HG02642 (cell line): ENCODE measurements at regions not wholly inside any gene's neighbourhood (a gene's known extent, or its start where the extent isn't known, plus 50 kb on each side); places are given as distances from the start of the nearest gene placed in this dataset.

Source experiments
- ATAC-seq: cut with Tn5 transposase; IDR thresholded peaks from one replicate; pipeline ENCODE4 v1.9.1; 2021; ENCODE audit warnings: mild to moderate bottlenecking; ENCODE audit not compliant: unreplicated experiment, poor library complexity

DNA sequence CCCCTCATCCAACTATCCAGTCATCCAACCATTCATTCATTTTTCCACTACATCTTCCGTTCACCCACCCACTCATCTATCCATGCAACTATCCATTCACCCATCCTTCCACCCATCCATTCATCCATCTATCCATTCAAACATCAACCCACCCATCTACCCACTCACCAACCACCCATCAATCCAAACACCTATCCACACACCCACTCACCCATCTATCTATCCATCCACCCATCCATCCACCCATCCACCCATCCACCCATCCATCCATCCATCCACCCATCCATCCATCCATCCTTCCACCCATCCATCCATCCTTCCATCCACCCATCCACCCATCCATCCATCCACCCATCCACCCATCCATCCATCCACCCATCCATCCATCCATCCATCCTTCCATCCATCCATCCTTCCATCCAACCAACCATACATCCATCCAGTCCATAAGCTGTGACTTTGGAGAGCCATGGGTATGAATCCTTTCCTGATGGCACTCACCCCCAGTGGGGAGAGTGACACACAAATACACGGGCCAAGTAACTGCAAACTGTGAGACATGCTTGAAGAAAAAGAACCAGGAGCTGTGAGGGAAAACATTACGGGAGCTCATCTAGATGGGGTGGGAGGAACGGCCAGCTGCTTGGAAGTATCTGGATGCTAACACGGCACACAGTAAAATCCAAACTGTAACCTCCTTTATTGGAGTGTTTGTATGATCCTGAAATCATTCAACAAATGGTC is 100.0 kb upstream of the TNRC6C start:
- ATAC-seq: no peak

DNA sequence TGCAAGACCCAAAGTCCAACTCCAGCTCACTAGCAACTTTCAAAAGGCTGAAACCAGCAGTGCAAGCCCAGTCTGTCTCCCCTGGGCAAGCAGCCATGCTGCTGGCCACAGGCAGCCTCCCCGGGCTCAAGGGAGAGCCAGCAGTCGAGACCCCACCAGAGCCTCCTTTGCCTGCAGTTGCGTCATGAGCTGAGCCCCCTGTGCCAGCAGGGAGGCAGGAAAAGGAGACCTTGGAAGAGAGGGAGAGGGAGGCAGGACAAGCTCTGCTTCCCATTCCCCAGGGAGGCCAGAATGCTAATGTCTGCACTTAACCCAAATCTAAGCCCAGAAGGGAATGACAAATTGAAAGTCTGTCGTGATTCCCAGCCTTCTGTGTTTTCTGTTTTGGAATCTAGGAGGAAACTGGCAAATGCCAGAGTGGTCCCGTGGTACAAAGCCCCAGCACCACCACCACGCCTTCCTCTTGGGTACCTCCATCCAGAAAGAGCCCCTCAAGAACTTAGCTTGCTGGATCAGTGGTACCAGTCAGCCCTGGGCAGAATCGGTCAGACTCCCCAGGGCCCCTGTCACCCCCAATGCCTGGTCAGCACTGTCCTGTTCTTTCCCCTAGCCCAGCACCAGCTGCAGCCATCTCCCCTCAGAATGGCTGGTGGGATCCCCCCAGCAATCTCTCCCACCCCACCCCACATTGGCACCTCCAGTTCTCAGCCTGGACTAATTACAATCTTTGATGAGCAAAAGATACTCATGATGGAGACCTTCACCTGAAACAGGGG is 99.3 kb upstream of the TNRC6C start:
- no peak for ATAC-seq

DNA sequence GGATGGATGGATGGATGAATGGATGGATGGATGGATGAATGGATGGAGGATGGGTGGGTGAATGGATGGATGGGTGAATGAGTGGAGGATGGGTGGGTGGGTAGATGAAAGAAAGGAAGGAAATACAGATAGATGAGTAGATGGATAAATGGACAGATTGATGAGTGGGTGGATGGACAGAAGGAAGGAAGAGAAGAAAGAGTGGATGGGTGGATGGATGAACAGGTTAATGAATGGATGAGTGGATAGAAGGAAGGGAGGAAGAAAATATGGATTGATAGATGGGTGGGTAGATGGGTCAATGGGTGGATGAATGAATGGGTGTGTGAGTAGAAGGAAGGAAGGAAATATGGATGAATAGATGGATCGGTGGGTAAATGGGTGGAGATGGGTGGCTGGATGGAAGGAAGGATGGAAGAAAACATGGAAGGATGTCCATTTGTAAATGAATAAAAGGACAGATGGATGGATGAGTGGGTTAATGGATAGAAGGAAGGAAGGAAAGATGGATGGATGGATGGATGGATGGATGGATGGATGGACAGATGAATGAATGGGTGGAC is 97.3 kb upstream of the TNRC6C start:
- no peak for ATAC-seq

DNA sequence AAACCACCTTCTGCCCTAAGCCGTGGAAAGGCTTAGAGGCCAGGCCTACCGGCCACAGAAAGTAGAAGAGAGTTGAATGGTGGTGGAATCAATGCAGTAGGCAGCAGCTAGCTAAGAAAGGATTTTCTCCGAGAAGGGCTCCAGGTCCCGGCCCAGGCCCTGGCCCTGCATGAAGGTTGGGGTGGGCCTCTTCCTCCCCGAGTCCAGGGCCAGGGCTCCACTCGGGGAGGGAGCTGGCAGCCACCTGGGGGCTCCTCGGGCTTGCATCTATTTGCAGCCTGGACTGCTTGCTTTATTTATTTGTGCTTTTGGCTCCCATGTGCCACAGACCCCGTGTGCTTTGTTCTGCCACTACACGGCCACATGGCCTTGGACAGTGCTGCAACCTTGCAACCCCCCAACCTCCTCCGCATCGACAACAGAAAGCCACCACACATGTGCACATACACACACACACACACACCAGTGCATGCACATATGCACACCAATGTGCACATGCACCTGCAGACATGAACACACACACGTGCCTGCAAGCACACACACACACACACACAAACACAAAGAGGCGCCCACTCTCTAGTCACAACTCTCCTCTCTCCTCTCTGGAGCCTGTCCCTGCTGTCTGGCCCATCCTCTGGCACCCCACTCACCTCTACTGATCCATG is 96.4 kb upstream of the TNRC6C start:
- ATAC-seq: no peak

DNA sequence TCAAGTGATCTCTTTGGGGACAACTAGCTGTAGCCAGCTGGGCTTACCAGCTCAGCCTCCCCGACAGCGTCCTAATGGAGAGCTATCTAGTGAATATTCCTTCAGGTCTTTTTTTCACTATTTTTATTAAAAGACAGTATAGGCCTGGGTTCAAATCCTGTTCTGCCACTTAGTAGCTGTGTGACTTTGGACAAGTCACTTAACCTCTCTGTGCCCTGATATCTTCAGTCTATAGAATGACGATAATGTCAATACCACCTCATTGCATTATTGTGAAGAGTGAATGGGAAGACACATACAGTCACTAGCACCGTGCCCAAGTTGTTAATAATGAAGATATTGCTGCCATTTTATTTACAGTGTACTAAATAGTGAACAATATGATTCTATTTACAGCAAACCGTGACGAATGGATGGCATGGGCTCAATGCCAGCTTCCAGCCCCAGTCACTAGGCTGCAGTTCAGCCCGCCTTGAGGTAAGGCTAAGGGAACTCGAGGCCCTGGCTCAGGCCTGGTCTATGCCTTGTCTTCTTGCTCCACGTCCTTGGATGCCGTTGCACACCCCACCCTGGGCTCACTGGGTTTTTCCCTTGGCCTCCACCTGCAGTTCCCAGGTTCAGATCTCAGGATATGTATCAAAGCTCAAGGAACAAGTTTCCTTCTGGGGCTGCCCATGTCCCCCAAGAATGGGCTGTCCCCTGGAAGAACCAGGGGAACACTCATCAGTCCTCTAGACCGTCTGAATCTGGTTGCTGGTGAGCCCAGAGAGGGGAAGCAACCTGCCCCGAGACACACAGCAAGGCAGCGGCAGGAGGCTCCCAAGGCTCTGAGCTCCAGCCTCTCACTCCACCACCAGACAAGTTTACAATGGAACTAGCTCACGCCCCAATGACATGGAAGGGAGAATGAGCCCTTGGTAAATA is 95.4 kb upstream of the TNRC6C start:
- ATAC-seq: no peak

DNA sequence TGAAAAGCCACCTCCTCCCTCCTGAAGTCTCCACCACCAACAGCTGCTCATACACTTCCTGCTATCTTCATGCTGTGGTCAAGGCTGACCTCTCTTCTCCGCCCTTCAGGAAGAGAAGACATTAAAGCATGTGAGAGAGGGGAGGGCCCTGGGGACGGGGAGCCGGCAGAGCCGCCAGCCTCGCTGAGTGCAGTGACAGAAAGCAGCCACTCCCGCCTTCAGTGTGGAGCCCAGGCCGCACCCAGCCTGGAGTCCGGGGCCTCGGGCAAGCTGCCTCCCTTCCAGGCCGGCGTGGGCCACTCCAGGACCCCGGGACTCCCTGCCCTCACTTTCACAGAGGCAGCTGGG is 94.7 kb upstream of the TNRC6C start:
- ATAC-seq: no peak

DNA sequence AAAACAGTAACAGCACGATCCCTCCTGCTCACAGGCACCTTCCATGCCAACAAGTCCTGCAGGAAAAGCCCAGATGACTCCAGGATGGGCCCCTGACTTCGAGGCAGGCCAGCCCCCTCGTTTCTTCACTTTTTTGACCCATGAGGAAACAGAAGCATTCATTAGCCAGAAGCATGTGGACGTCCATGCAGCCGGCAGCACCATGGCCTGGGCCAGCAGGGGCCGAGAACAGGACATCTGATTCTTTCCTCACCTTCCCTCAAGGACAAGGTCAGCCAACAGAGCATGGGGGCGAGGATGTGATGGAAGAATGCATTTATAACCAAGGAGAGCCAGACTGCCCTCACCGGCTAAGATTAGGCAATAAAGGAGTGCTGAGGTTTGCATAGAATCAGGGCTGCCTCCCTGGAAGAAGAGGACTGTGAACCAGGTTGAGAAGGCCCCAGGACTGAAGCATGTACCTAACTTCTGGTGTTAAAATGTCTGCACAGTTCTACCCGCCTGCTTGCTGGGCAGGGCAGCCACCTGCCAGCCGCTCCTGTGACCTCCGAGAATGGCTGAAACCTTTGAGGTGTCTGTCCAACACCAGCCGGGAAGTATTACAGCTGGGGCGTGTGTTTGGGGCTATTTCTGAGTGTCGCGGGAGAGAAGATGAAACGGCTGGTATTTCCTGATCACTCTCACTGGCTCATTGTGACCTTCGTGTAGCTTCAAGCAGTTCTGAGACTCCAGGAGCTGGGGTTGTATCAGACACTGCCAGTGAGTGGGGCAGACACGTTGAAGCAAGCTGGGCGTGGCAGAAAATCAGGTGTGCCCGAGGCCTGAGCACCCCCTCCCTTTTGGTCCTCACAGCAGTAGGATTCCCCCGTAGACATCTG is 94.0 kb upstream of the TNRC6C start:
- no peak for ATAC-seq

DNA sequence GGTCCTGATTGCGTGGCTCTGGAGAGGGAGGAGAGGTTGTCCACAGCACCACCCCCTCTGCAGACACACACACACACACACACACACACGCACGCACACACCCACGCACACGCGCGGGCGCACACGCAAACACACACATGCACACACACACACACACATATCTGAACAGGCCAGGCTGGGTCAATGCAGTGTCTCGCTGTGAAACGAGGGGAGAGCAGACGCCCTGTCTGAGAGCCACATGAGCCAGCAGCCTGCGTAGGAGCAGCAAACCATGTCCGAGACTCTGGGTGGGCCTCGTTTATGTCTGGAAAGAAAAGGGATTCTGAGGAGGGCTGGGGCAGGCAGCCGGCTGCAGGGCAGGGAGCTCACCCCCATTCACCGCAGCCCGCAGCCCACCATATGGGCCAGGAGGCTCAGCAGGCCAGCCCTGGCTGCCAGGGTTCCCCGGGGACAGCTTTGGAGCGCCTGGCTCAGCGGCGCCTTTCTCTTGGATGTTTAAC is 93.3 kb upstream of the TNRC6C start:
- no peak for ATAC-seq

DNA sequence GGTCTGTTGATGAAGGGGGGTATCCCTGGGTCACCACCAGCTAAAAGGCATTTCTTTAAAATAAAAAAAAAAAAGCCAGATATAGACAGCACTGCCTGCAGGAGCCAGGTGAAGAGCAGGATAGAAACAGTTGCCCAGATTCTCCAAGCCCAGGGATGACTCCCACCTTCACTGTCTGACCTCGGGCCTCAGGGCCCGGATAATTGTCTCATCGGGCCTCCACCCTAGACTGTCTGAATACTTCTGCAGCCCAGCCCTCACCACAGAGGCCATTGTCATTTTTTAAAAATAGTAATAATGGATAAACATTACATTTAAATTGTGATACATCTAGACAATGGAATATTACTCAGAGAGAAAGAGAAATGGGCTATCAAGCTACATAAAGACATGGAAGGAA is 92.8 kb upstream of the TNRC6C start:
- no peak for ATAC-seq

DNA sequence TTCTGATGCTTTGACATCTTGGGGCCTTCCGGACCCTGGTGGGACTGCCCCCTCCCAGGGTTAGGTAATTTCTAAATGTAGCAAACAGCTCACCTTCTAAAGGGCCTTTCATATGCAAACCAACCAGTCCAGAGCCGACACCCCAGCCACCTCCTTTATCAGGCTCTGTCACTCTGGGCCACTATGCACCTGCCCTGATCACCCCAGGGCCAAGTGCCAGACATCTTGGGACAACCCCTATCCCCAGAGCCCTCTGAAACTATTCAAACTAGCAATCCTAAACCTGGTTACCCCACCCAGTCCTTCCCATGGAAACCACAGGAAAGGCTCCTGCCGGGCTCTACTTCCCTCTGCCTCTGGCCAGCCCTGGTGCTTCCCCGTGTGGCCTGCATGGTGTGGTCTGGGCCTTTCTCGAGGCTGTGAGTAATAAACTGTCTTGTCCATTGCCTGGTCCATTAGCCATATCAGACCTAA is 91.2 kb upstream of the TNRC6C start:
- no peak for ATAC-seq

DNA sequence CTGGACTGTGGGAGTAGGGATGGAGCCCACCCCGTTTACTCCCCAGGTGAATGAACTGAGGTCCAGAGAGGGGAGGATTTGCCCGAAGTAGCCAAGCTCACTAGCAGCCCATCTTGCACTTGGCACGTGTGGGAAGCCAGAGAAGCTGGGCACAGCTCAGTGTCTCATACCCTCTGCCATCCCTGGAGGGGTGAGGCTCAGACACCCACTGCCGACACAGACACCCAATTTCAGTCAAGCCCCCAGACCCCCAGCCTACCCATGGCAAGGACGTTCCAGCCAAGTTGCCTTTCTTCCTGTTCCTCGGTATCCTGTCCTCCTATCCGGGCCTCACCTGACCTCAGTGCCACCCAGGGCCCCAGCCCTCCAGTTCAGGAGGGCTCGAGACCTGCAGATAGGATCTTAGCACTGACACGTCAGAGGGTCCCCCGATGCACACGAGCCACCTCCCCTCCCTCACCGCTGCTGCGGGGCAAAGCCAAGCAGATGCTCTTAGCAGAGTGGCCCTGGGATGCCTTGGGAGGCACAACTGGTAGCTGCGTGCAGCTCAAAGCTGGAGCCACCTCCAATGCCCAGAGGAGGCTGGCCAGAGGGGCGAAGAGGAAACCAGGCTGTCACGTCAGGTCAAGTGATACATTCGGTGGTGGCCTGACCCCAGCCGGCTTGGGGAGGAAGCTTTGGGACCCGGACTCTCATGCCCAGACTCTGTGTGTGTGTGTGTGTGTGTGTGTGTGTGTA is 90.4 kb upstream of the TNRC6C start:
- ATAC-seq: no peak

DNA sequence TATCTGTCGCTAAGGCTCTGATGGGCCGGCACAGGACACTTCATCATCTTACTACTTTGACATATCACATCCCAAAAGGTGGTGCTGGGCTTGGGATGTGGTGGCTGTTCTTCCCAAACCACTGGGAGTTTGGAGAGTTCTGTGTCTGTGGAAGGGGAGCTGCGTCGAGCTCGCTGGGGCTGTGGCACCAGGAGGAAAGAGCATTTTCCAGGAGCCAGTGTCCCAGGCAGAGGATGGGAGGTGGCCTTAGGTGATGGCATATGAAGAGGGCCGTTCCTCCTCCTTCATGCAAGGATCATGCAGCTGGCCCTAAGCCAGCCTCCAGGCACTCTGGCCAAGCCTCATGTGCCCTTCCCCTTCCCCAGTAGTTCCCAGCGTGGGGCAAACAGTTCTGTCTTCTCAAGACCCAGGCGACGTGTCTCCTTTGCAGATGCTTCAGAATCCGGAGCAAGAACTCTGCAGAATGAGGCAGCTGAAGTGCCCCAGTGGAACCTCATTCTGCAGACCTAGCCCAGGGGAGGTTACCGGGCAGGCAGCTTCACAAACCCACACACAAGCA is 89.4 kb upstream of the TNRC6C start:
- ATAC-seq: peak; percentile 1

DNA sequence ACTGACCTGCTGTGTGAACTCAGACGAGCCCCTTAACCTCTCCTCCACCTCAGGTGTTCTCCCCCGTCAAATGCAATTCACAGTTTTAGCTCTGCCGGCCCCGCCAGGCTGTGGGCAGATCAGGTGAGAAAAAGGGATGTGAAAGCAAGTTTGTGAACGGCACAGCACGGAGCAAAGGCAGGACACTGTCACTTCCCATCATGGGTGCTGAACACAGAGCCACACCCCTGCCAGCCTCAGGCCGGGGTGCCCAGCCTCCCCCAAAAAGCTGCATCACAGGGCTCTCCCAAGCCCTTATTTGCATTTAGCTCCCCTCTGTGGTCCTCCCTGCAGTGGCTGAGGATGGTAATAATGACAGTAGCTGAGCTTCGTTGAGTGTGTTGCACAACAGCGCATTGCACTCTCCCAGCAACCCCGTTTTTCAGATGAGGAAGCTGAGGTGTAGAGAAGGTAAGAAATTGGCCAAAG is 88.8 kb upstream of the TNRC6C start:
- ATAC-seq: peak; percentile 69

DNA sequence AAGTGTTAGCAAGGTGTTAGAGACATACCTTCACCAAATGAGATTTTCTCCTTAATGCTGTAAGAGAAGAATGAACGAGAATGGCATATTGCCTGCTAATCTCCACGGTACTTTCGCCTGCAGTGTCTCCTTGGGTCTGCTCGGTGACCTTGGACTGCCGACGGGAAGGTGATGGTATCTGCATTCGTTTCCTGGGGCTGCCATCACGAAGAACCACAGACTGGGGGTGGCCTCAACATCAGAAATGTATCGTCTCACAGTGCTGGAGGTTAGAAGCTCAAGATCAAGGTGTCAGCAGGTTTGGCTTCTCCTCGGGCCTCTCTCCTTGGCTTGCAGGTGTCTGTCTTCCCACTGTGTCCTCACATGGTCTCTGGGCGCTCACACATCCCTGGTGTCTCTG is 86.3 kb upstream of the TNRC6C start:
- no peak for ATAC-seq

DNA sequence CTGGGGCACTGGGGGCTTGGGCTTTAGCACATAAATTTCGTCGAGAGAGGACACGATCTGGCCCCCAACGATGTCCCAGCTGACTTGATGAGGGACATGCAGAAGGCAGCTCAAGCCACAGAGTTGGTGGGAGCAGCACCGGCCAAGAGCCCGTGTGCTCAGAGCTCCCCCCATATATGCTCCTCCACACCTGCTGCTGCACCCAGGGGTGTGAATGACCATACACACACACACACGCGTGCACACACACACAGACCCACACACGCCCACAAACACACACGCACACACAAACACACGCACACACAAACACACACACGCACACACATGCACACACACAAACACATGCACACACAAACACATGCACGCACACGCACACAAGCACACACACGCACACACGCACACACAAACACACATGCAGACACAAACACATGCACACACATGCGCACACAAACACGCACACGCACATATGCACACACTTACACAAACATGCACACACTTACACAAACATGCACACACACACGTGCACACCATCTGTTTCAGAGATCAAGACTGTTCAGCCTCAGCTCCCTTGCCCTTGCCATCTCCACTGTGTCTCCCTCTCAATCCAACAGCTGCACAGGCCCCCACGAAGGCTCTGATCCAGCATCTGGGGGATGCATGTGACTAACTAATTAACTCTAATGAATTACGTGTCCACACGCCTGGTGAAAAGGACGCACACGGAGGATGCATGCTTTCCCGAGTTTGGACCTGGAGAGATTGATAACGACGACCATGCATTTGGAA is 85.6 kb upstream of the TNRC6C start:
- ATAC-seq: no peak

DNA sequence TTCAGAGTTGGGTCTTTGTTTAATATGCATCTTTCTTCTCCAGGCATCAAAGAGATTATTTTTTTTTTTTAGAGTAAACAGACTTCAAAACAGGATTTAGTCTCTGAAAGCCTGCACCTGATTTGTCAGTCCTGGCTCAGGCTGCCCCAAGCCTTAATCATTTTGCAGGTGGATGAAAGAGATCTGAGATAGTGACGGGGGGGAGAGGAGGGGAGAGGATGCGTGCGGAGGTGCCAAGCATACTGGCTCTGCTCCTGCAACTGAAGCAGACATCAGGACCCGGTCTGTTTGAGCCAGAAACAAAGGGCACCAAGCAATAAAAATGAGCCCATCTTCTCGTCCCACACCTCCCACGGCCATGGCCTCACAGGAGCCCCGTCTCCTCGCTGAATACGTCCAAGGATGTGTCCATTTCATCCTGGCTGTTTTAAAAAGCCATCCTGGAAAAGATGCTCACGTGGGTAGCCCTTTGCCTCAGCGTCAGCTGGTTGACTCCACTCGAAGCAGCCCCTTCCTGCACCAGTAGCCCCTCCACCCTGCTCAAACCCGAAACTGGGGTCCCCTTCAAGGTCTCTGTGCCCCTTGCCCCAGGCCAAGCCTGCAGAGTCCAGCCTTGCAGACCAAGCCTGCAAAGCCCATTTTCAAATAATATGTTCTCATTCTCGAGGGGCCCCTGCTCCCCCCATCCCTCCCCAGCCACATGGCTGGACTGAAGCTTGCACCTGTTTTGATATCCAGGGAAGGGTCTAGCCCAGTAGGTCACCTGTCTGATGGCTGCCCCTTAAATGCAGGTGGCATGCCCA is 84.8 kb upstream of the TNRC6C start:
- ATAC-seq: no peak
